Stimulated activated naive CD8-positive, alpha-beta T cell treated with anti-CD3 and anti-CD28 coated beads, Interleukin-15, Interleukin-2, amounts not matched to agents 100 U/mL and 50 U/mL, for 24 hours (primary cell): ENCODE measurements at regions not wholly inside any gene's neighbourhood (a gene's known extent, or its start where the extent isn't known, plus 50 kb on each side); places are given as distances from the start of the nearest gene placed in this dataset.

ENCODE experiments used
- ATAC-seq: fragments of 150-1000 bp; cut with Tn5 transposase; one replicate; pipeline ENCODE4 v1.10.0; 2021
- DNase-seq: peaks from one replicate; pipeline ENCODE4 v3.0.0; 2021

GRCh38 chr7:42858570-42858969 lies 53.3 kb downstream of the C7orf25 start:
- no peak for DNase-seq
- ATAC-seq, result no peak

- no peak for ATAC-seq
These were observed 55.3 kb downstream of the C7orf25 start for GRCh38 chr7:42856605-42856987.

GRCh38 chr7:42854571-42855118 lies 57.2 kb downstream of the C7orf25 start:
- ATAC-seq (no peak), DNase-seq (no peak)

More at GRCh38 chr7:42856605-42856987, 55.3 kb downstream of the C7orf25 start:
- no peak for DNase-seq

- ATAC-seq, result no peak
- DNase-seq, result no peak
These were observed 59.3 kb downstream of the C7orf25 start for GRCh38 chr7:42852531-42852930.

GRCh38 chr7:42843205-42843800 lies 68.6 kb downstream of the C7orf25 start:
- ATAC-seq (peak; percentile 61), DNase-seq (peak; percentile 27)

GRCh38 chr7:42834676-42835075 lies 77.2 kb downstream of the C7orf25 start:
- DNase-seq (no peak), ATAC-seq (no peak)

GRCh38 chr7:42833411-42833810 lies 78.5 kb downstream of the C7orf25 start:
- ATAC-seq (no peak), DNase-seq (no peak)

GRCh38 chr7:42832667-42833066 lies 79.2 kb downstream of the C7orf25 start:
- no peak for DNase-seq
- no peak for ATAC-seq

- DNase-seq, result no peak
- no peak for ATAC-seq
These were observed 80.0 kb downstream of the C7orf25 start for GRCh38 chr7:42831718-42832522.

GRCh38 chr7:42831006-42831717 lies 80.7 kb downstream of the C7orf25 start:
- no peak for DNase-seq
- no peak for ATAC-seq

GRCh38 chr7:42812779-42813178 lies 99.1 kb downstream of the C7orf25 start:
- DNase-seq, result no peak
- ATAC-seq, result no peak

- no peak for ATAC-seq
- no peak for DNase-seq
These were observed 106.3 kb downstream of the C7orf25 start for GRCh38 chr7:42805601-42806000.

GRCh38 chr7:42794673-42795072 lies 117.2 kb downstream of the C7orf25 start:
- ATAC-seq (no peak), DNase-seq (no peak)

GRCh38 chr7:42792841-42793240 lies 119.0 kb downstream of the C7orf25 start:
- ATAC-seq, result no peak

GRCh38 chr7:42790196-42790595 lies 121.7 kb downstream of the C7orf25 start:
- DNase-seq, result no peak
- ATAC-seq, result no peak

More at GRCh38 chr7:42792841-42793240, 119.0 kb downstream of the C7orf25 start:
- no peak for DNase-seq

- DNase-seq, result no peak
- ATAC-seq, result no peak
These were observed 137.4 kb downstream of the C7orf25 start for GRCh38 chr7:42774436-42774835.

- ATAC-seq (no peak), DNase-seq (no peak)
These were observed 141.8 kb downstream of the C7orf25 start for GRCh38 chr7:42770114-42770513.

- ATAC-seq (no peak), DNase-seq (no peak)
These were observed 143.8 kb downstream of the C7orf25 start for GRCh38 chr7:42768045-42768444.

- DNase-seq (no peak), ATAC-seq (no peak)
These were observed 145.0 kb downstream of the C7orf25 start for GRCh38 chr7:42766782-42767423.

GRCh38 chr7:42765931-42766330 lies 145.9 kb downstream of the C7orf25 start:
- no peak for ATAC-seq

GRCh38 chr7:42763137-42763551 lies 148.7 kb downstream of the C7orf25 start:
- peak; percentile 8 for DNase-seq

More at GRCh38 chr7:42765931-42766330, 145.9 kb downstream of the C7orf25 start:
- no peak for DNase-seq

GRCh38 chr7:42761486-42761885 lies 150.4 kb downstream of the C7orf25 start:
- no peak for DNase-seq

More at GRCh38 chr7:42763137-42763551, 148.7 kb downstream of the C7orf25 start:
- peak; percentile 81 for ATAC-seq

More at GRCh38 chr7:42761486-42761885, 150.4 kb downstream of the C7orf25 start:
- ATAC-seq, result no peak
